B cell (primary cell): ENCODE measurements at regions not wholly inside any gene's neighbourhood (a gene's known extent, or its start where the extent isn't known, plus 50 kb on each side); places are given as distances from the start of the nearest gene placed in this dataset.

Experiments
- ATAC-seq: fragments of 200-7000 bp; cut with Tn5 transposase; one replicate; pipeline ENCODE4 v1.10.0; 2021; ENCODE audit warnings: low read depth, mild to moderate bottlenecking, moderate number of reproducible peaks, moderate library complexity
- CTCF ChIA-PET: fragments of 350-600 bp; sonication (Branson Sonifier 250); formaldehyde crosslinking; loops from one replicate; lab custom pipeline; 2021; ENCODE audit warnings: antibody characterized with exemption, inconsistent platforms; lab: Charles Lee
- POLR2A ChIA-PET: fragments of 350-600 bp; sonication (Branson Sonifier 250); formaldehyde crosslinking; loops from one replicate; lab custom pipeline; 2021; ENCODE audit warnings: antibody characterized with exemption; lab: Charles Lee
- DNase-seq: peaks from one replicate; pipeline ENCODE4 v3.0.0; 2013
- H2AFZ ChIP-seq: 2 replicates; pipeline ENCODE4 v1.6.1; 2012; ENCODE audit warnings: mild to moderate bottlenecking, low read depth, low read length; ENCODE audit not compliant: insufficient read depth, poor library complexity, severe bottlenecking
- H3K27ac ChIP-seq, 2 donors: 1 replicate in 1 of 2; 2 replicates in 1 of 2; pipeline ENCODE4 v1.5.1; 2012 to 2013; ENCODE audit warnings: low read length in 2 of 2, mild to moderate bottlenecking in 2 of 2, moderate library complexity in 1 of 2
- H3K27me3 ChIP-seq, 4 experiments: fragments of 200-600 bp in 1 of 4; sonication (generic) in 1 of 4; replicated peaks in 1 of 4; 1 replicate in 2 of 4; 2 replicates in 2 of 4; pipeline versions ENCODE4 v1.6.1 to v1.7.0; 2013 to 2016; ENCODE audit warnings: low read length in 3 of 4, mild to moderate bottlenecking in 2 of 4, mixed read lengths in 1 of 4, moderate library complexity in 1 of 4; ENCODE audit not compliant: insufficient read depth in 4 of 4, control insufficient read depth in 3 of 4; ENCODE audit errors: control extremely low read depth in 1 of 4
- H3K36me3 ChIP-seq, 2 experiments: replicated peaks in 1 of 2; 1 replicate in 1 of 2; 2 replicates in 1 of 2; pipeline versions ENCODE4 v1.6.1 to v1.7.1; 2013; ENCODE audit warnings: low read length in 1 of 2; ENCODE audit not compliant: insufficient read depth in 2 of 2, control insufficient read depth in 1 of 2; ENCODE audit errors: control extremely low read depth in 1 of 2, extremely low read depth in 1 of 2
- H3K4me1 ChIP-seq, 2 donors: fragments of 200-600 bp in 1 of 2; sonication (generic) in 1 of 2; 1 replicate in 1 of 2; 2 replicates in 1 of 2; pipeline versions ENCODE4 v1.5.1 to v1.6.1; 2013 to 2017; ENCODE audit warnings: low read length in 2 of 2; ENCODE audit not compliant: control insufficient read depth in 2 of 2, insufficient read depth in 2 of 2
- H3K4me2 ChIP-seq: replicated peaks from 2 replicates; pipeline ENCODE3; 2012; ENCODE audit warnings: mild to moderate bottlenecking, low read depth, low read length; ENCODE audit not compliant: poor library complexity, severe bottlenecking
- H3K4me3 ChIP-seq, 5 experiments: fragments of 200-600 bp in 1 of 5; sonication (generic) in 1 of 5; 1 replicate in 3 of 5; 2 replicates in 2 of 5; pipeline versions ENCODE4 v1.5.1 to v1.7.0; 2011 to 2016; ENCODE audit warnings: low read length in 4 of 5, mild to moderate bottlenecking in 4 of 5, low read depth in 2 of 5, control low read depth in 1 of 5, moderate library complexity in 1 of 5; ENCODE audit not compliant: insufficient read depth in 1 of 5; ENCODE audit errors: control extremely low read depth in 1 of 5, extremely low read depth in 1 of 5
- H3K79me2 ChIP-seq: fragments of 200-600 bp; sonication (generic); one replicate; pipeline ENCODE4 v1.6.0; 2016; ENCODE audit warnings: low read length; ENCODE audit not compliant: control insufficient read depth, insufficient read depth
- H3K9ac ChIP-seq: fragments of 200-600 bp; sonication (generic); 2 replicates; pipeline ENCODE4 v1.6.1; 2017; ENCODE audit warnings: mild to moderate bottlenecking, low read length, moderate library complexity
- H3K9me3 ChIP-seq, 3 donors: one replicate each; pipeline versions ENCODE4 v1.6.1 to v1.7.1; 2013; ENCODE audit warnings: low read length in 2 of 3; ENCODE audit not compliant: control insufficient read depth in 2 of 3, insufficient read depth in 1 of 3; ENCODE audit errors: control extremely low read depth in 1 of 3
- H4K20me1 ChIP-seq: 2 replicates; pipeline ENCODE4 v1.6.0; 2012; ENCODE audit warnings: mild to moderate bottlenecking, low read length; ENCODE audit not compliant: insufficient read depth, control insufficient read depth, poor library complexity, severe bottlenecking
- H3K27ac Mint-ChIP-seq: one replicate; pipeline ENCODE4 v1.8.0; 2021; ENCODE audit warnings: mixed read lengths
- H3K27me3 Mint-ChIP-seq: one replicate; pipeline ENCODE4 v1.8.0; 2021; ENCODE audit warnings: mixed read lengths
- H3K4me1 Mint-ChIP-seq: one replicate; pipeline ENCODE4 v1.8.0; 2021; ENCODE audit warnings: mixed read lengths
- H3K4me3 Mint-ChIP-seq: one replicate; pipeline ENCODE4 v1.8.0; 2021; ENCODE audit warnings: mixed read lengths
- H3K9me3 Mint-ChIP-seq: one replicate; pipeline ENCODE4 v1.8.0; 2022; ENCODE audit warnings: mixed read lengths; ENCODE audit not compliant: insufficient read depth
- CTCF ChIP-seq: fragments of 200-600 bp; IDR thresholded peaks from one replicate; pipeline ENCODE4 v1.8.0; 2022; ENCODE audit warnings: antibody characterized with exemption, mild to moderate bottlenecking
- EZH2 ChIP-seq: IDR thresholded peaks from 2 replicates; pipeline ENCODE4 v1.6.1; 2012; ENCODE audit warnings: borderline replicate concordance, low read depth, mild to moderate bottlenecking, moderate library complexity, low read length; ENCODE audit not compliant: insufficient read depth, poor library complexity, severe bottlenecking
- WGBS: methylation state at CpG from one replicate; pipeline ENCODE4 v1.1.5; 2013; ENCODE audit warnings: missing lambda C conversion rate; ENCODE audit not compliant: insufficient coverage; 5-methylcytosine and 5-hydroxymethylcytosine counted together
- intact Hi-C: fragments of 100-400 bp; cut with micrococcal nuclease; formaldehyde crosslinking; loops from one replicate; pipeline ENCODE4 v1.10.0; 2022

DNA sequence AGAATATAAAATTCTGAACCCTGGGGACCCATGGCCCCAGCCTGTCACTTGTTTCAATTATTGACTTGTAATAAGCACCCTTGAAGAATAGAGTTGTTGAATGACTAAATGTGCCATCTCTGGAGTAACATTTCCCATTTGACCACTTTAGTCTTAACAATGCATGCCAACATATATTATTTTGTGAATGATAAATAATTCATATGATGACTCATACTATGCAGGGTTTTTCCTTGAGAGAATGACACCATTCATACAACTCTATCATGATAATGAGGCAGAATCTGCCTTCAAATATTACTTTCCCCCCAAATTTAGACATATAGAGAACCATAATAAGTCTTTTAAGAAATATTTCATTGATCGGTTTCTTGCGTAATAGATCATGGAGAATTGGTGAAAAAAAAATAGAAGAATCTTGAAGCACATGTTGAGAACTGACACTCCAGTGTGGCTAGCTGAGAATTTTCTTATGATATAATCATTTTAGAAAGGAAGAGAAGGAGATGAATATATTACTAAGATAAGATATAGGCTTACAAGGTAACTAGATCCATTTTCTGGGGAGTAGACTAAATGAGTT, 404.5 kb downstream of the GRXCR1 start:
- H2AFZ ChIP-seq: no peak overlapping the region
- TF ChIP-seq EZH2 (no peak), CTCF (no peak)
- H3K9ac ChIP-seq: no peak overlapping the region
- no peaks in the 10 kb centered on the region for H3K4me1 Mint-ChIP-seq
- no peaks in the 10 kb centered on the region for H3K36me3 ChIP-seq
- intact Hi-C loops: no loop called here
- no peaks in the 10 kb centered on the region for H4K20me1 ChIP-seq
- no peak overlapping the region for H3K4me2 ChIP-seq
- H3K27ac ChIP-seq: no peak overlapping the region
- ATAC-seq: no peak
- no peaks in the 10 kb centered on the region for H3K27me3 ChIP-seq
- no peaks in the 10 kb centered on the region for H3K9me3 ChIP-seq
- H3K4me3 Mint-ChIP-seq: no peak overlapping the region
- H3K4me3 ChIP-seq: no peak overlapping the region
- H3K4me1 ChIP-seq: no peaks in the 10 kb centered on the region
- H3K27ac Mint-ChIP-seq: no peak overlapping the region
- no peaks in the 10 kb centered on the region for H3K9me3 Mint-ChIP-seq
- no CpG with 5 or more reads among the region's 2 CpGs for WGBS
- H3K79me2 ChIP-seq: no peaks in the 10 kb centered on the region
- ChIA-PET POLR2A (no interaction called here), CTCF (no interaction called here)
- no peaks in the 10 kb centered on the region for H3K27me3 Mint-ChIP-seq
- DNase-seq: no peak

GRCh38 chr4:43316813-43317212, 424.3 kb downstream of the GRXCR1 start:
- Histone ChIP-seq H3K36me3 (no peaks in the 10 kb centered on the region), H3K27me3 (no peaks in the 10 kb centered on the region), H3K27ac (no peak overlapping the region), H4K20me1 (no peaks in the 10 kb centered on the region), H2AFZ (no peak overlapping the region), H3K4me2 (no peak overlapping the region), H3K79me2 (no peaks in the 10 kb centered on the region), H3K4me1 (no peaks in the 10 kb centered on the region), H3K9me3 (peaks cover 0 to 7% (median 0%) of the 10 kb centered on the region in 3 donors), H3K4me3 (no peak overlapping the region), H3K9ac (no peak overlapping the region)
- H3K4me3 Mint-ChIP-seq: no peak overlapping the region
- H3K4me1 Mint-ChIP-seq: no peaks in the 10 kb centered on the region
- no peak overlapping the region for H3K27ac Mint-ChIP-seq
- intact Hi-C loops: no loop called here
- H3K9me3 Mint-ChIP-seq: peaks cover 12% of the 10 kb centered on the region
- H3K27me3 Mint-ChIP-seq: no peaks in the 10 kb centered on the region
- DNase-seq (no peak), ATAC-seq (no peak)
- POLR2A ChIA-PET: no interaction called here
- CTCF ChIA-PET: no interaction called here
- 67% methylated on average over 1 of the region's 1 CpG for WGBS
- TF ChIP-seq EZH2 (no peak), CTCF (no peak)
